GM21619 (cell line): ENCODE measurements at regions not wholly inside any gene's neighbourhood (a gene's known extent, or its start where the extent isn't known, plus 50 kb on each side); places are given as distances from the start of the nearest gene placed in this dataset.

Experiments used
- ATAC-seq: cut with Tn5 transposase; IDR thresholded peaks from one replicate; pipeline ENCODE4 v1.9.1; 2021; ENCODE audit not compliant: unreplicated experiment

- no peak for ATAC-seq
These were observed 786.7 kb upstream of the GHITM start for GRCh38 chr10:83352588-83352987.

DNA sequence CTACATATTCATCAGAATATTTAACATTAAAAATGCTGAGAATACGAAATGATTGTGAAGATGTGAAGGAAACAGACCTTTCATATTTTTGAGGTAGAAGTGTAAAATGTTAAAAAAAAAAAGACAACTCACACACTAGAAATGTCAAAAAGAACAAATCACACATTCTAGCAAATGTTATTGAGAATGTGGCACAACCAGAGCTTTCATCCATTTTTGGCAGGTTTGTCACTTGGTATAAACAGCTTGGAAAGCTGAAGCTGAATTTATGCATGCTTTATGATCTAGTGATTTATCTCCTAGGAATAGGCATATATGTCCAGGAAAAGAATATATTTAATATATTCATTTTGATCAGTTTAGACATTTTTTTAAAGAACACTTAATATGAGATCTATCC lies 784.9 kb upstream of the GHITM start:
- no peak for ATAC-seq

- ATAC-seq: no peak
These were observed 782.3 kb upstream of the GHITM start for GRCh38 chr10:83357004-83357403.

DNA sequence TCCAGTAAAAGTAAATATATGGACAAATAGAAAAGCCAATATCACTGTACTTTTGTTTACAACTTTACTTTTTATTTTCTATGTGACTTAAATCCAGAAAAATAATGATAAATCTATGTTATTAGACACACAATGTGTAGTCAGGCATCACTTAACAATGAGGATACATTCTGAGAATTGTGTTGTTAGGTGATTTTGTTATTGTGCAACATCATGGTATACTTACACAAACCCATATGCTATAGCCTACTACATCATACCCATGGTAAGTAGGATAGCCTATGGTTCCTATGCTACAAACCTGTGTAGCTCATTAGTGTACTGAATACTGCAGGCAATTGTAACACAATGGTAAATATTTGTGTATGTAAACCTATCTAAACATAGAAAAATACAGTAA lies 781.7 kb upstream of the GHITM start:
- no peak for ATAC-seq

DNA sequence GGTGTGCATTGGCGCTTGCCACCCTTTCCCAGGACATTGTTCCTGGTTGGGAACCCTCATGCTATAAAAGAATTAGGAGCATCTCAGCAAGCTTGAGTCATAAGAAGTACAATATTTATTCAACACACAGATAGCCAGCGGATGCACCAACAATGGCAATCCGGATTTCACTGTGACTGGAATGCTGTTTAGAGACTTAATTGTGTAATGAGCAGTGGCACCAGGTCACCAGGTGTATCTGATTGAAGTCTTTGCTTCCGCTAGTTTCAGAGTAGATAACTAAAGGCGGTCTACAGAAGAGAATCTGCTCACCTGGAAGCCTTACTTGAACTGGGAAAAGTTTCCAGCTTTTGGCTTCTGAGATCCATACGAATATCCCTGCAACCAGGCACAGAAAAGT lies 772.3 kb upstream of the GHITM start:
- no peak for ATAC-seq

DNA sequence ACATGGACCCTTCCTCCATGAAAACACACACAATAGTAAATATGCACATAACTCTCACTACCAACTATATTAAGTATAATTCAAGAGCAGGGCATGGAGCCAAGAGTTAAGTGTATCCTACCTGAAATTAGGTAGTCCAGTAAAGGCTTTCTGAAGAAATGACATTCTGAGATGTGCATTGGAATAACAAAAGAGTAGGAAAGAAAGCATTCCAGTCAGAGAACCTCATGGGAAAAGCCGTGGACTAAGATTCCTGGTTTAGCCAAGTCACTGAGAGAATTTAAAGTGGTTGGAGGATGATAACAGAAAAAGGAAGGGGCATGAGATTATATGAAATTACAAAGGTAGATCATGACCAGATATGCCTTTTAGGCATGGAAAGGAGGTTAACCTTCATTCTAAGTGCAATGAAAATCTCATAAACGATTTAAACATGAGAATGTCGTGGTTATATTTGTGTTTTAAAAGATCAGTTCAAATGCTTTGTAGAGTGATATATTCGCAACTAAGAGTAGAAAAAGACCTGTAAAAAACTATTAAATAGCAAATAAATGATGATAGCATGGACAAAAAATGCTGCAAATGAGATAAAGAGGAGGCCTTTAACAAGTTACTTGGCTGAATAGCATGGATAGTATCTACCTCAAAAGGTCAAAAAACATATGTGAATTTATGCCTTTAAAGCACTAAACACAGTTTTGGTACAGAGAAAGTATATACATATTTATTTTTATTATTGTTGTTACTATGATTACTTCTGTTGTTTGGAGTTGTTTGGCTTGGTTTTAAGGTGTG lies 767.4 kb upstream of the GHITM start:
- ATAC-seq: no peak

- no peak for ATAC-seq
These were observed 766.7 kb upstream of the GHITM start for GRCh38 chr10:83372646-83373045.

GRCh38 chr10:83373671-83374070 lies 765.6 kb upstream of the GHITM start:
- ATAC-seq: no peak

DNA sequence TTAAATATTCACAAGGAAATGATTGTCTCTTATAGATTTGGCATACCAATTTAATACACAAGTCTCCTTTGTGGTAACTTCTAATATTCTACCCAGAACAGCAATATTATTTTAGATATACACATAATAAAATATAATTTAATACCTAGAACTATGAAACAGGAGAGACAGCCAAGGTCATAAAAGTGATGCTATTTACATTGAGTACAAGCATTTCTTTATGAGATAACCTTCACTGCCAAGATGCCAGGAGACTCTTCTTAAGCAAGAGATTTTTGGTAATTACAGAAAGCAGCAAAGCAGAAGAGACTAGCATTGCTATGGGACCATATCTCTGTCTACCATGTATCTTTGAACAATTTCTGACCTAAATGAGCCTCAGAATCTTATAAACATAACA lies 764.6 kb upstream of the GHITM start:
- ATAC-seq: no peak

DNA sequence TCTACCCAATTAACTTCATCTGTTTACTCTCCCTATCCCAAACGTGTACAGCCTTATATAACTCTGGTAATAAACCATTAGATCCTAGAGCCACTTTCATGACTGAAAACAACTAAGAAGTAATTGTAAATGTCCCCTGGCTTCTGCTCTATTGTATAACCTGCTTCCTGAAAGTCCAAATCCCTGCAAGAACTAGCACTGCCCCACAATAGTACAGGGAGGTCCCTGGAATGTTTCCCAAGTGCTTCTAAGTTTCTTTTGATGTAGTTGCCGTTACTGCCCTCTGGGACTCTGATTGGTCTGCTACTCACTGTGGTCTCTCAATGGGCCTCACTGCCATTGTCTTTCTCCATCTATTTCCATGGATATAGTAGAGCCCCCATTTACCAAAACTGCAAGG lies 764.0 kb upstream of the GHITM start:
- ATAC-seq: no peak

DNA sequence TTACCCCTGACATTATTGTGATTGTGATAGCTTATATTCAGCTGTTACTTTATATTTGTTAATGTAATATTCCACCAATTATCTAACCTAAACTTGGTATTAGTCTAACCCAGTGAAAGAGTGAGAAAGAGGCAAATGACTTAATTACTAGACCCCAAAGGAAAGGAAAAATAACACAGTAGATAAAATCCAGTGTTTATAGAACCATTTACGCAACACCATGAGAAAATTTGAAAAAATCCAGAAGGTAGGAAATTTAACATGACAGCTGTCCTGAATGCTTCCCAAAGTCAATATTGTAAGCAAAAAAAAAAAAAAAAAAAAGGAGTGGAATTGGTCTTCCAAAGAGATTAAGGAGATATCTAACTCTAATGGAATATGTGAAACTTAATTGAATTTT lies 741.5 kb upstream of the GHITM start:
- ATAC-seq: no peak

DNA sequence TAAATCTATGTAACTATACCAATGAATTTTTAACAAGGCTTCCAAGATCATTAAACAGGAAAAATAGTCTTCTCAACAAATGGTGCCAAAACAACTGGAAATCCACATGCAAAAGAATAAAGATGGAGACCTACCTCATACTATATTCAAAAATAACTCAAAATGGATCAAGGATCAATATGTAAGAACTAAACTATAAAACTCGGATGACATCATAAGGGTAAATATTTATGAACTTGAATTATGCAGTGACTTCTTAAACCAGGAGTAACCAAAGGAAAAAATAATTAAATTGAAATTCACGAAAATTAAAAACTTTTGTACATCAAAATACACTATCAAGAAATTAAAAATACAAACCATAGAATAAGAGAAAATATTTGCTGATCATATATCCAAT lies 728.7 kb upstream of the GHITM start:
- no peak for ATAC-seq

- no peak for ATAC-seq
These were observed 714.0 kb upstream of the GHITM start for GRCh38 chr10:83425306-83425705.

GRCh38 chr10:83427101-83427500 lies 712.2 kb upstream of the GHITM start:
- no peak for ATAC-seq

DNA sequence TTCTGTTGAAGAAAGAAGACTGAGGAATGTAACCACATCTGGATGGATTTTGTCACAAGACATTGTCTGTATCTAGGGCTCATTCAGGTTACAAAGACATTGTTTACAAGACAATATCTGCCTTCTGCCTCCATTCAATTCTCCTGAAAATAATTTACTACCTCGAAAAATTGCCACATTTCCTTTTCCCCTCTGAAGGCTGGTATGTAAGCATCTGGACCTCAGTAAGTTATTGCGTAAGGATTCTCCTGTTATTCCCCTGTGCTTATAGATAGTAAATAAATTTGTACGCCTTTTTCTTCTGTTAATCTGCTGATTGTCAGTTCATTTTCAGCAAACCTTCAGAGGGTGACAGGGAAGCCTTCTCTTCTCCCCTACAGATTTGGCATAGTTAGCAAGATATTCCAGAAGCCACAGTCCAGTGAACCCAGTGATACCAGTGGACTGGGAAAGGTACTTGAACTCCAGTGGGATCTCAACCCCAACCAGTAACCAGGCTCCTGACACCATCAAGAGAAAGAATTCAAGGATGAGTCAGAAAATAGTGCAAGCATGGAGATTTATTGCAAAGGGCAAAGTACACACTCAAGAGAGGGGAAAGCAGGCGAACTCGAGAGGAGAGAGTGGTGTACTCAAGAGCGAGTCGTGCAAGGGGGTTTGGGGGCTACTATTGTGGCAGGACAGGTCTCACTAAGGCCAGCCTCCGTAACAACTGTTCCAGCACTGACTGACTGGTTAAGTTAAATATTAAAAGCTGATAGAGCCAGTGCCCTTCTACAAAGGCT lies 706.9 kb upstream of the GHITM start:
- no peak for ATAC-seq

DNA sequence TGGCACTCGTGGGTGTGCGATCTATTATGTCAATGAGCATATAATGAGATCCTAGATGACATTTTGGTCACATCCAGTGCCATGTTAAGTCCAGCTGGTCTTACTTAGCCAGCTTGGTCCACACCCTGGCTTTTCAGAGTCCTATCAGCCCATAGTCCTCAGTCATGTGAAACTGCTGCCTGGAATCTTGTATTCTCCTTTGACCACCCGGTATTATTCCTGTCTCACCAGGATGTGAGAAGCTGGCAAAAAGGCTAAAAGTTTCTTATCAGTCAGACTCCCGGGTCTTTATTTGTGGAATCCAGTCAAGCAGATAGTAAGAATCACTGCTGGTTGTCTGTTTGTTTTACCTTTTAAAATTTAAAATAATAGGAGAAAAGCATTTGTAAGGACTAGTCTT lies 705.6 kb upstream of the GHITM start:
- ATAC-seq: no peak

DNA sequence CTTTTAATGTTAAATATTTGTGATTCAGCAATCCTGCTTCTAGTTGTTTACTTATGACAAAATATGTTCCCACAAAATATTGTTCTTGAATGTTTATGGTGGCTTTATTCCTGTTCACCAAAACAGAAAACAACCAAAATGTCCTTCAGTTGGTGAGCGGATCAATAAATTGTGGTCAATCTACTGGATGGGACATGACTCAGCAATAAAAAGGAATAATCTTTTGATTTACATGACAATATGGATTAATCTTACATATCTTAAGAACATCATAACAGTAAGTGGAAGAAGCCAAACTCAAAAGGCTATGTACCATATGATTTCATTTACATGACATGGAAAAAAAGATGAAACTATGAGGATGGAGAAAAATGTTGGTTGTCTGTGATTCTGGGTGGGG lies 691.3 kb upstream of the GHITM start:
- no peak for ATAC-seq

DNA sequence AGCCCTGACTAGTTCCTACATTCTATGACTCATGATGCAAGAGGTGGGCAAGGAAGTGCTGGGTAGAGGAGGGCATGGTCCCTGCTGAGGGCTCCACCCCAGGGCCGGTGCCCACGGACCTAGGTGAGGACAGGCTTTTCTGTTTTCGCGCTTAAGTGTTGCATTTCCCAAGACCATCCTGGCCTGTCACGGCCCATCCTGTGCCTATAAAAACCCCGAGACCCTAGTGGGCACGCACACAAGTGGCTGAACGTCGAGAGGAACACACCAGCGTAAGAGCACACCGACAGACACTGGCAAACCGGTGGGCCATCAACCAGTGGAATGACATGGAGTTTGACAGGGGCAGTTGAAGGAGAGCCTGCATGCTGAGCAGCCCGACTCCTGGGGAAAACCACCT lies 680.7 kb upstream of the GHITM start:
- ATAC-seq: no peak

DNA sequence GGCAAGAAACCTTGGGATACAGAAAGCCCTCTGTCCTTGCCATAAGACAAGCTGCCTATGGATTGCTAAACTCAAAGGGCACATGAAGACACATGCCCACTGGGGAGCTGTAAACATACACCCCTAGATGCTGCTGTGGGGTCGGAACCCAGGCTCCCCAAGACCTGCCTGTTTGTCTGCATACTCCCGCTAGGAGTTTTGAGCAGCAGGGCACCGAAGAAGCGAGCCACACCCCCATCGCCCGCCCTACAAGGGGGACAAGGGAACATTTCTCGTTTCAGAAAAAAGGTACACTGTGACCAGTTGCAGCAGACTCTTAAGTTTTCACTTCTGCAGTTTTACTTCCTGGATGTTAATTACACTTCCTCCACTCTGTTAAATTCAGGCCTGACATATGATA lies 680.2 kb upstream of the GHITM start:
- no peak for ATAC-seq

GRCh38 chr10:83469728-83470331 lies 669.5 kb upstream of the GHITM start:
- no peak for ATAC-seq

GRCh38 chr10:83476211-83476610 lies 663.1 kb upstream of the GHITM start:
- ATAC-seq: no peak

GRCh38 chr10:83489161-83489560 lies 650.1 kb upstream of the GHITM start:
- ATAC-seq: no peak
